Upper lobe of left lung (tissue), 6 donors: ENCODE measurements at regions not wholly inside any gene's neighbourhood (a gene's known extent, or its start where the extent isn't known, plus 50 kb on each side); places are given as distances from the start of the nearest gene placed in this dataset.
A peak's percentile ranks its signal among the peaks of the same experiment; 100 is the strongest.

Experiments used
- ATAC-seq, 2 donors: fragments of 200-7000 bp; cut with Tn5 transposase; one replicate each; pipeline ENCODE4 v1.9.1; 2022; ENCODE audit warnings: mild to moderate bottlenecking in 2 of 2, moderate library complexity in 2 of 2; ENCODE audit not compliant: low FRiP score in 2 of 2
- DNase-seq, 2 donors: peaks; one replicate each; pipeline ENCODE4 v3.0.0-alpha.2; 2019 to 2020
- H3K27ac ChIP-seq, 4 donors: fragments of 200-600 bp; sonication (generic); one replicate each; pipeline ENCODE4 v1.5.1; 2016 to 2019
- H3K27me3 ChIP-seq, 4 donors: fragments of 200-600 bp; sonication (generic); one replicate each; pipeline ENCODE4 v1.5.1; 2017 to 2019
- H3K36me3 ChIP-seq, 4 donors: fragments of 200-600 bp; sonication (generic); one replicate each; pipeline ENCODE4 v1.5.1; 2016 to 2019
- H3K4me1 ChIP-seq, 4 donors: fragments of 200-600 bp; sonication (generic); one replicate each; pipeline ENCODE4 v1.5.1; 2018 to 2019
- H3K4me3 ChIP-seq, 4 donors: fragments of 200-600 bp; sonication (generic); one replicate each; pipeline ENCODE4 v1.5.1; 2017 to 2019; ENCODE audit warnings: mild to moderate bottlenecking in 2 of 4, moderate library complexity in 1 of 4
- H3K9me3 ChIP-seq, 4 donors: fragments of 200-600 bp; sonication (generic); one replicate each; pipeline ENCODE4 v1.5.1; 2018 to 2019
- EP300 ChIP-seq, 4 donors: sonication (generic); formaldehyde crosslinking; IDR thresholded peaks; one replicate each; pipeline ENCODE4 v1.5.1; 2017; ENCODE audit warnings: antibody characterized with exemption in 4 of 4, control low read depth in 2 of 4
- POLR2A ChIP-seq, 4 donors: fragments of 450-650 bp; IDR thresholded peaks; one replicate each; pipeline ENCODE4 v1.5.1; 2016 to 2017; ENCODE audit warnings: antibody characterized with exemption in 4 of 4, mild to moderate bottlenecking in 2 of 4
- POLR2AphosphoS5 ChIP-seq, 2 donors: sonication (generic); formaldehyde crosslinking; IDR thresholded peaks; one replicate each; pipeline ENCODE4 v1.5.1; 2017; ENCODE audit warnings: antibody characterized with exemption in 2 of 2
- WGBS, 2 donors: methylation state at CpG; one replicate each; pipeline ENCODE4 v1.1.5; 2017 to 2018; 5-methylcytosine and 5-hydroxymethylcytosine counted together
- TF ChIP-seq, protein P1 (sequence below), 6 experiments: fragments of 450-650 bp in 4 of 6; fragments of 200-600 bp in 2 of 6; sonication (generic) in 2 of 6; IDR thresholded peaks; one replicate each; pipeline ENCODE4 v1.5.1; 2016 to 2019; ENCODE audit warnings: antibody characterized with exemption in 6 of 6
- donor health status: DM: no; HTN: no; CAD: no; lungs with moderate emphysema.
- donor health status: DM: no; HTN: yes; CAD: no; lungs with severe emphysema.

DNA sequence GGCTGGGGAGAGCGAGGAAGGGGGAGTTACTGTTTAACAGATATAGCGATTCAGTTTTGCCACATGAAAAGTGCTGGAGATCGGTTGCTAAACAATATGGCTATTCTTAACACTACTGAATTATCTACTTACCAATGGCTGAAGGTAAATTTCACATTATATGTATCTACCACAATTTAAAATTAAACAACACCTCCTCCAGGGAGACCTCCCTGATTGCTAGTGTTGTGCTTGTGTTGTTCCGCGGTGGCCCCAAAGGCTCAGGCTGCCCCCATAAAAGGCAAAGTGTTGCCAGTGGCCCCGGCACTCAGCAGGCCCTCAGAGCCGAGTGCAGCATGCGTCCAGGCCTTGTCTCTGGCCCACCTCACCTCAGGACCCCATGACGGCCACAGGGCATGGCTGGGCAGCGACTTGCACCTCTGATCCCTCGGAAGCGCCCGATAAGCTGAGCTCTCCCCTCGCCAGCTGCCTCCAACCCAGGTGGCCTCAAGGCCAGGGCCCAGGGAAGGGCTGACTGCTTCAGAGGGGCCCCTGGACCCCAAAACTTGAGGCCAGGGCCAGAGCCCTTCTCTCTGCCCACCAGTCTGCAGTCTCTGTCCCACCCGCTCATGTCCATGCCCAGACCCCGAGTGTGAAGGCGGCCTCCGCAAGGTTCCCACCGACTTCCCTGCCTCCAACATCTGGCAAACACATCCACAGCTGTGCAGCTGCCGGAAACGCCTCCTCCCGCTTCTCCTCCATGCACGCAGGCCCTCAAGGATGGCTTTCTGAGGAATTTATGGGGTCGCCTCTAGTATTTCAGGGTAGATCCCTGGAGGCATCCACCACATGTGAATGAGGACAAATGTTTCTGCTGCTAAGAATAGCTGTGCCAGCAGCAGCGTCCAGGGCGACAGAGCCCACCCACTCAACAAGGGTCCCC lies 60.0 kb downstream of the NCOR2 start:
- TF ChIP-seq POLR2AphosphoS5 (IDR thresholded peaks at IDR 0.05) = peak in 1 of 2 donors; percentile 15
- TF ChIP-seq EP300 (IDR thresholded peaks at IDR 0.05) = no peak
- H3K4me1 ChIP-seq = peaks cover 53 to 80% (median 58%) of the 10 kb centered on the region in 4 donors
- ATAC-seq (no peak), DNase-seq (no peak)
- H3K27me3 ChIP-seq = no peaks in the 10 kb centered on the region
- WGBS, 2 donors = 74 to 89% methylated on average over 24 to 25 of the region's 26 CpGs
- no peak overlapping the region for H3K4me3 ChIP-seq
- H3K9me3 ChIP-seq = no peaks in the 10 kb centered on the region
- peaks cover 0 to 7% (median 0%) of the 10 kb centered on the region in 4 donors for H3K36me3 ChIP-seq
- peak overlapping the region; percentile 69 to 88 (median 81) for H3K27ac ChIP-seq

DNA sequence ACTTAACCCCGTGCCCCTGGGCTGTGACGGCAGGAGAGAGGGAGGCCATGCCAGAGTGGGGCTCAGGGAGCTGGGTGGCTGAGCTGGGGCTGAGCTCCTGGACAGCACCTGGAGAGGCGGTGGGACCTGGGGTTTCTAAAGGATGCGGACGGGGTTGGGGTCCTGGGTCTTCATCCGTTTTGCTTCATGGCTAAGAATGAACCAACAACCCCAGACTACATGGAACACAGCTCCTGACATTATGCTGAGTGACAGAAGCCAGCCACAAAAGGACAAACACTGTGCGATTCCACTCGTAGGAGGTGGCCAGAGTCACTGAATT lies 60.6 kb downstream of the NCOR2 start:
- H3K36me3 ChIP-seq = peaks cover 0 to 7% (median 0%) of the 10 kb centered on the region in 4 donors
- no peaks in the 10 kb centered on the region for H3K27me3 ChIP-seq
- no peaks in the 10 kb centered on the region for H3K9me3 ChIP-seq
- WGBS, 2 donors = 41 to 63% methylated on average over 5 to 8 of the region's 8 CpGs
- H3K4me1 ChIP-seq = peaks cover 49 to 80% (median 56%) of the 10 kb centered on the region in 4 donors
- ATAC-seq = no peak
- no peak for TF ChIP-seq EP300 (IDR thresholded peaks at IDR 0.05)
- TF ChIP-seq POLR2AphosphoS5 (IDR thresholded peaks at IDR 0.05) = no peak
- TF ChIP-seq, protein P1, sequence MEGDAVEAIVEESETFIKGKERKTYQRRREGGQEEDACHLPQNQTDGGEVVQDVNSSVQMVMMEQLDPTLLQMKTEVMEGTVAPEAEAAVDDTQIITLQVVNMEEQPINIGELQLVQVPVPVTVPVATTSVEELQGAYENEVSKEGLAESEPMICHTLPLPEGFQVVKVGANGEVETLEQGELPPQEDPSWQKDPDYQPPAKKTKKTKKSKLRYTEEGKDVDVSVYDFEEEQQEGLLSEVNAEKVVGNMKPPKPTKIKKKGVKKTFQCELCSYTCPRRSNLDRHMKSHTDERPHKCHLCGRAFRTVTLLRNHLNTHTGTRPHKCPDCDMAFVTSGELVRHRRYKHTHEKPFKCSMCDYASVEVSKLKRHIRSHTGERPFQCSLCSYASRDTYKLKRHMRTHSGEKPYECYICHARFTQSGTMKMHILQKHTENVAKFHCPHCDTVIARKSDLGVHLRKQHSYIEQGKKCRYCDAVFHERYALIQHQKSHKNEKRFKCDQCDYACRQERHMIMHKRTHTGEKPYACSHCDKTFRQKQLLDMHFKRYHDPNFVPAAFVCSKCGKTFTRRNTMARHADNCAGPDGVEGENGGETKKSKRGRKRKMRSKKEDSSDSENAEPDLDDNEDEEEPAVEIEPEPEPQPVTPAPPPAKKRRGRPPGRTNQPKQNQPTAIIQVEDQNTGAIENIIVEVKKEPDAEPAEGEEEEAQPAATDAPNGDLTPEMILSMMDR (IDR thresholded peaks at IDR 0.05) = no peak
- no peak for TF ChIP-seq POLR2A (IDR thresholded peaks at IDR 0.05)
- DNase-seq = no peak
- H3K27ac ChIP-seq = peak overlapping the region; percentile 69 to 88 (median 81)
- H3K4me3 ChIP-seq = peak overlapping the region in 1 of 4 donors; percentile 25

DNA sequence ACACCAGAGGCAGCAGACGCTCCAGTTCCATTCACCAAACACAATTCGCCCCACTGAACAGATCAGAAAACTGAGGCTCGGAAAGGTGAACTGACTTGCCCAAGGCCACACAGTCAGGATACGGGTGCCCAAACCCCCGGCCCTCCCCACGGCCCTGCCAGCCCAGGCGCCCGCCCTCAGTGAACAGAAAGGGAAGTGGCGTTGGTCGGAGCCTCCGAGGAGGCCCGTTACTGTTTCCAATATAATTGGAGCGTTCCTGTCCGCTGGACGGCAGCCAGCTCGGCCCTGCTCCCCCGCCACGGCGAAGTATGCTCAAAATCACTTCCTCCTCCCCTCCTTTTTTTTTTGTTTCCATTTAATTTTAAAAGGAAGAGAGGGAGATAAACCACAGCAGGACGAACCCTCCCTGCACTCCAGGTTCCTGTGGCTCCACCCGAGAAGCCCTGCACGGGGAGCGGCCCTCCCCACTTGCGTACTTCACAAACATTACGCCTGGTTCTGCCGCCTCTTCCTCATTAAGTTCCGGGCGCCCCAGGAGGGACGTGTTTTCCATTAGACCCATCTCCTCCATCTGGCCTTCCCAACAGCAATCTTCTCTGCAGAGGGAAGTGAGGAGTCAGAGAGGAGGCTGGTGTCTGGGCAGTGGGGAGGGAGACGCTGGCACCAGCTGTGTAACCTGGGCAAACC lies 61.1 kb downstream of the NCOR2 start:
- Histone ChIP-seq H3K27ac (peak overlapping the region; percentile 69 to 88 (median 81)), H3K9me3 (no peaks in the 10 kb centered on the region), H3K4me3 (peak overlapping the region in 3 of 4 donors; percentile 9 to 25 (median 12)), H3K36me3 (peaks cover 0 to 4% (median 0%) of the 10 kb centered on the region in 4 donors), H3K27me3 (no peaks in the 10 kb centered on the region), H3K4me1 (peaks cover 54 to 80% (median 58%) of the 10 kb centered on the region in 4 donors)
- WGBS, 2 donors = 15 to 21% methylated on average over 25 to 30 of the region's 30 CpGs
- peak; percentile 80 to 93 for DNase-seq
- ATAC-seq = peak; percentile 65 to 80
- peak in 2 of 4 donors; percentile 1 to 4 for TF ChIP-seq EP300 (IDR thresholded peaks at IDR 0.05)
- peak in 1 of 2 donors; percentile 58 for TF ChIP-seq POLR2AphosphoS5 (IDR thresholded peaks at IDR 0.05)
- peak in 1 of 4 donors; percentile 55 for TF ChIP-seq POLR2A (IDR thresholded peaks at IDR 0.05)
- TF ChIP-seq, protein P1 (IDR thresholded peaks at IDR 0.05) = no peak

DNA sequence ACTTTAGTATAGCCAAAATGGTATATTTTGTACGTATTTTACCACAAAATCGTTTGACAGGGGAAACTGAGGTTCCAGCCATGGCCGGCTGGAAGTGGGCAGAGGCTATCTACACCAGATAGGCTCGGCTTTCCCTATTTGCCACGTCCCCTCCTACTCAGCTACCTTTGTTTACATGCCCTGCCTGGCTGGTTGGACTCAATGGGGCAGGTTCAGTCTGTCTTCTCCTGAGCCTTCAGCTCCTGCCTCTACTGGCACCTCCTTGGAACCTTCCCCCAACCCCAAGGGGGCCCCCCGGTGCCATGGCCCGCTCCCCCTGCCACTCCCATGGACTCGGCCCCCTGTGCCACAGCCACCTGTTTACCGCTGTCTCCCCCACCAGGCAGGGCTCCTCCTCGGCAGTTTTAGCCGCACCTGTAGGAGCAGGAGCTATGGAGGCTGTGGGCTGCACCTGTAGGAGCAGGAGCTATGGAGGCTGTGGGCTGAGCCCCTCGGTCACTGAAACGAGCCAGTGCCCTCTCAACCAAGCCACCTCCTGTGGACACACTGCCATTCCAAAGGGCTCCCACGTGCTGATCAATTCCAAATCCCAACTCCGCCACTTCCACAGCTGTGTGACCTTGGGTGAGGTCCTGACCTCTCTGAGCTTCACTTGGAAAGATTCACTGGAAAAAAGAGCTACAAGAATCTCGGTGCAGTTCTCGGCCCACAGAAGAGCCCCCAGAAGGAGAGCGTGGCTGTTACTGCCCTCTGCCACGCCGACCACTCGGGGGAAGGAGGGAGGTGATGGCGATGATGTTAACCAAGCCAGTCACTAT lies 62.2 kb downstream of the NCOR2 start:
- Histone ChIP-seq H3K36me3 (no peaks in the 10 kb centered on the region), H3K27me3 (no peaks in the 10 kb centered on the region), H3K4me3 (no peak overlapping the region), H3K9me3 (no peaks in the 10 kb centered on the region), H3K27ac (peak overlapping the region; percentile 69 to 88 (median 81)), H3K4me1 (peaks cover 61 to 82% (median 66%) of the 10 kb centered on the region in 4 donors)
- DNase-seq (no peak), ATAC-seq (no peak)
- WGBS, 2 donors = 80 to 83% methylated on average over 12 to 18 of the region's 22 CpGs
- TF ChIP-seq POLR2A (IDR thresholded peaks at IDR 0.05) (no peak), POLR2AphosphoS5 (IDR thresholded peaks at IDR 0.05) (no peak), EP300 (IDR thresholded peaks at IDR 0.05) (no peak)
- TF ChIP-seq, protein P1 (IDR thresholded peaks at IDR 0.05) = no peak
